ENCODE measurements at regions not wholly inside any gene's neighbourhood (a gene's known extent, or its start where the extent isn't known, plus 50 kb on each side); places are given as distances from the start of the nearest gene placed in this dataset.

DNA sequence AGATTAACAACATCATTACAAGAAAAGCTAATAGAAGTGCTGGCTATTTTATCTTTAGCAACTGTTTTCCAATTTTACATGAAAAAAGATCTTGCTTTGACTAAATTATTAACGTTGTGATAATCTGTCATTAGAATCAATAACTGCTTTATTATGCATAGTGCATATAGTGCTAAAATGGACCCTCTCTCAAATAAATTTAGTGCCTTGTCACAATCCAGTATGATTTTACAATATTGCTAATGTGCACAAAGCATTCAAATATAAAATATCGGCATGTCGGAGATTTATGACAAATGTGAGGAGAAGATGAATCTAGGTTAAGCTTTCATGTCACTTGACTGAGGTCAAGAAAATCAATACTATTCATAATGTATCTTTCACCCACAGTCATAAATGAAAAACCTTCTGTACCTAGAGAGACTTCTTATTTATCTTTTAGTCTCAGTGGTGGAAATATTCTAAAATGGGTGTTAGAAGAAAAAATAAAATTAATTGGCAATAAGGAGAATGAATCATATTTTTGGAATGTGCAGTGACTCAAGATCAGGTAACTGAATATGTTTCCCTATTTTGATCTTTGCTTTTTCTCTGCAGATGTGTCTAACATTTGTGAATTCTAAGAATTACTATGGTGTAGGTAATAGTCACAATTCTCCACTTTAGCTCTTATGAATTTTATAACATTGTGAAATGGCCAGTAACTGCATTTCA is 672.9 kb upstream of the GRAMD2B start:
- Histone ChIP-seq H3K4me1 (no peaks in the 10 kb centered on the region; the same call in 1 of the 2 replicates), H3K4me3 (ENCODE audit: low read depth, low read length) (no peak overlapping the region), H3K9me3 (no peaks in the 10 kb centered on the region), H3K27me3 (no peaks in the 10 kb centered on the region), H3K36me3 (no peaks in the 10 kb centered on the region)
- TF ChIP-seq, protein P1, sequence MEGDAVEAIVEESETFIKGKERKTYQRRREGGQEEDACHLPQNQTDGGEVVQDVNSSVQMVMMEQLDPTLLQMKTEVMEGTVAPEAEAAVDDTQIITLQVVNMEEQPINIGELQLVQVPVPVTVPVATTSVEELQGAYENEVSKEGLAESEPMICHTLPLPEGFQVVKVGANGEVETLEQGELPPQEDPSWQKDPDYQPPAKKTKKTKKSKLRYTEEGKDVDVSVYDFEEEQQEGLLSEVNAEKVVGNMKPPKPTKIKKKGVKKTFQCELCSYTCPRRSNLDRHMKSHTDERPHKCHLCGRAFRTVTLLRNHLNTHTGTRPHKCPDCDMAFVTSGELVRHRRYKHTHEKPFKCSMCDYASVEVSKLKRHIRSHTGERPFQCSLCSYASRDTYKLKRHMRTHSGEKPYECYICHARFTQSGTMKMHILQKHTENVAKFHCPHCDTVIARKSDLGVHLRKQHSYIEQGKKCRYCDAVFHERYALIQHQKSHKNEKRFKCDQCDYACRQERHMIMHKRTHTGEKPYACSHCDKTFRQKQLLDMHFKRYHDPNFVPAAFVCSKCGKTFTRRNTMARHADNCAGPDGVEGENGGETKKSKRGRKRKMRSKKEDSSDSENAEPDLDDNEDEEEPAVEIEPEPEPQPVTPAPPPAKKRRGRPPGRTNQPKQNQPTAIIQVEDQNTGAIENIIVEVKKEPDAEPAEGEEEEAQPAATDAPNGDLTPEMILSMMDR (IDR thresholded peaks at IDR 0.05; ENCODE audit: low read depth, low read length), result no peak
- DNase-seq, result no peak

DNA sequence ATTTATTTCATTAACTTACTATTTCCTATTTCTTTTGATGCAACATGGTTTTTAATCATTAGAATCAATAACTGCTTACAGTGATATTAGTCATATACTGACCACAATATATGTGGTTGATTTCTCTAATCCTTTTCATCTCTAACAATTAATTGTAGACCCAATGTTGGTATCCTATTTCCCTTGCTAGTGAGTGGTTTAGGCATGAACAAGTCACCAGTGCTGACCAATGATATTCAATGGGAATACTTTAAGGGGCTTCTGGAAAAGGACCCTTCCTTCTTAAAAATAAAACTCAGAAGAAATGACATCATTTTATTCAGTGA is 672.4 kb upstream of the GRAMD2B start:
- DNase-seq, result no peak
- TF ChIP-seq, protein P1 (IDR thresholded peaks at IDR 0.05; ENCODE audit: low read depth, low read length), result no peak
- no peak overlapping the region for H3K4me3 ChIP-seq (ENCODE audit: low read depth, low read length)
- H3K4me1 ChIP-seq, result no peaks in the 10 kb centered on the region; the same call in 1 of the 2 replicates
- H3K9me3 ChIP-seq, result no peaks in the 10 kb centered on the region
- H3K27me3 ChIP-seq, result no peaks in the 10 kb centered on the region
- no peaks in the 10 kb centered on the region for H3K36me3 ChIP-seq

DNA sequence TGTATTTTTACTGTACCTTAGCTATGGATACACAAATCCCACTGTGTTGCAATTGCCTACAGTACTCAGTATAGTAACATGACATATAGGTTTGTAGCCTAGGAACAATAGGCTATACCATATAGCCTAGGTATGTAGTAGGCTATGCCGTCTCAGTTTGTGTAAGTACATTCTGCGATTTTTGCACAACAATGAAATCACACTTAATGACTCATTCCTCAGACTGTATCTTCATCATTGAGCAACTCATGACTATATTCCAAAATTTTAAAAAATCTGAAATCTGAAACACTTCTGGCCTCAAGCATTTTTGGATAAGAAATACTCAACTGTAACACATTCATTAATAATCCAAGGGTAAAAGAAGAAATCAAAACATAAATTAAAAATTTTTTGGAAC is 666.8 kb upstream of the GRAMD2B start:
- Histone ChIP-seq H3K4me3 (ENCODE audit: low read depth, low read length) (no peak overlapping the region), H3K27me3 (no peaks in the 10 kb centered on the region), H3K36me3 (no peaks in the 10 kb centered on the region), H3K9me3 (no peaks in the 10 kb centered on the region), H3K4me1 (no peaks in the 10 kb centered on the region; the same call in 1 of the 2 replicates)
- TF ChIP-seq, protein P1 (IDR thresholded peaks at IDR 0.05; ENCODE audit: low read depth, low read length), result no peak
- DNase-seq, result no peak

DNA sequence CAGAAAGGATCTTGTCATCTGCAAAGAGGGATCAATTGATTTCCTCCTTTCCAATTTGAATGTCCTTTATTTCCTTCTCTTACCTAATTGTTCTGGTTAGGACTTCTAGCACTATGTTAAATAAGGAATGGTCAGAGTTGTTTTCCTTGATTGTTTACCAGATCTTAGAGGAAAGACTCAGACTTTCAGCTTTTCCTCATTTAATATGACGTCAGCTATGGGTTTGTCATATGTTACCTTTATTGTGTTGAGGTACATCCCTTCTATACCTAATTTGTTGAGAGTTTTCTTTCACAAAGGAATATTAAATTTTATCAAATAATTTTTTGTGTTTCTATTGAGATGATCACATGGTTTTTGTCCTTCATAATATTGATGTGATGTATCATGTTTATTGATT is 656.5 kb upstream of the GRAMD2B start:
- no peak for DNase-seq
- H3K4me1 ChIP-seq, result peaks cover 5% of the 10 kb centered on the region; the same call in 1 of the 2 replicates
- no peaks in the 10 kb centered on the region for H3K9me3 ChIP-seq
- no peak overlapping the region for H3K4me3 ChIP-seq (ENCODE audit: low read depth, low read length)
- no peaks in the 10 kb centered on the region for H3K36me3 ChIP-seq
- TF ChIP-seq, protein P1 (IDR thresholded peaks at IDR 0.05; ENCODE audit: low read depth, low read length), result no peak
- H3K27me3 ChIP-seq, result no peaks in the 10 kb centered on the region

DNA sequence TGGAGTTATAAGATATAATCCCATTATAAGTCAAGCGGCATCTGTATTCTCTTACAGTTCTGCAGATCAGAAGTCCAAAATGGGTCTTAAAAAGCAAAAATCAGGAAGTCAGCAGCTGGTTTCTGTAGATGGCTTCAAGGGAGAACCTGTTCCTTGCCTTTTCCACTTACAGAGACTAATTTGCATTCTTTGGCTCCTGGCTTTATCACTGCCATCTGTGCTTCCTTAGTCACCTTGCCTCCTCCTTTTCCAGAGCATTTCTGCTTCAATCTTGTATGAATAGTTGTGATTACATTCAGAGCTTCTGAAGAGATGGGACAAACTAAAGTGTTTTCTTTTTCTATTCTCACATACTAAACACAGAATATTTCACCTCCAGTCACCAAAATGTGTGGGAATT is 647.3 kb upstream of the GRAMD2B start:
- Histone ChIP-seq H3K4me3 (ENCODE audit: low read depth, low read length) (no peak overlapping the region), H3K36me3 (no peaks in the 10 kb centered on the region), H3K9me3 (no peaks in the 10 kb centered on the region), H3K4me1 (no peaks in the 10 kb centered on the region), H3K27me3 (no peaks in the 10 kb centered on the region)
- TF ChIP-seq, protein P1 (IDR thresholded peaks at IDR 0.05; ENCODE audit: low read depth, low read length), result no peak
- DNase-seq, result no peak

DNA sequence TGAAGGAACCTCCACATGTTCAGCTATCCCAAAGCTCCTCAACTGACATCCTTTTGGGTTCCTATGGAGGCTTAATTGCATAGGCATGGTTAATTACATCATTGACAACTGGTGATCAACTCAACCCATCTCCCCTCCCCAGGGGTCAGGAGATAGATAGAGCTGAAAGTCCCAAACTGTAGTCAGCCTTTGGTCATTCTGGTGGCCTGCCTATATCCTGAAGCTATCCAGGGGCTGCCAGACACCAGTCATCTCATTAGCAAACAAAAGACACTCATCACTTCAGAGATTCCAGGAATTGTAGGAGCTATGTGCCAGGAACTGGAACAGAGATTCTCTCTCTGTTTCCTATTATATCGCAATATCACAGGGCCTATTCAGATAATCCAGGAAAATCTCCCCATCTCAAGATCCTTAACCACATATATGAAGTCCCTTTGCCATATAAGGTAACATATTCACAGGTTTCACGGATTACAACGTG is 646.5 kb upstream of the GRAMD2B start:
- H3K4me1 ChIP-seq, result no peaks in the 10 kb centered on the region
- no peaks in the 10 kb centered on the region for H3K36me3 ChIP-seq
- no peak for DNase-seq
- no peak overlapping the region for H3K4me3 ChIP-seq (ENCODE audit: low read depth, low read length)
- H3K27me3 ChIP-seq, result no peaks in the 10 kb centered on the region
- TF ChIP-seq, protein P1 (IDR thresholded peaks at IDR 0.05; ENCODE audit: low read depth, low read length), result no peak
- no peaks in the 10 kb centered on the region for H3K9me3 ChIP-seq
